Lung (tissue), 11 donors: ENCODE measurements at regions not wholly inside any gene's neighbourhood (a gene's known extent, or its start where the extent isn't known, plus 50 kb on each side); places are given as distances from the start of the nearest gene placed in this dataset.

Source experiments
- ATAC-seq: fragments of 200-7000 bp; cut with Tn5 transposase; one replicate; pipeline ENCODE4 v1.9.1; 2020; ENCODE audit warnings: moderate number of reproducible peaks; ENCODE audit not compliant: insufficient read depth, low FRiP score
- DNase-seq, 3 donors: peaks; one replicate each; pipeline ENCODE4 v3.0.0-alpha.2; 2013 to 2017
- H3K27ac ChIP-seq, 2 donors: one replicate each; pipeline ENCODE4 v1.5.1; 2013; ENCODE audit warnings: mild to moderate bottlenecking in 2 of 2, moderate library complexity in 2 of 2, control low read depth in 1 of 2, inconsistent platforms in 1 of 2, low read depth in 1 of 2, low read length in 1 of 2
- H3K27me3 ChIP-seq, 3 donors: one replicate each; pipeline ENCODE4 v1.5.1; 2013; ENCODE audit warnings: low read length in 2 of 3; ENCODE audit not compliant: control insufficient read depth in 3 of 3, insufficient read depth in 3 of 3
- H3K36me3 ChIP-seq, 4 donors: one replicate each; pipeline ENCODE4 v1.5.1; 2013; ENCODE audit warnings: low read length in 4 of 4, mild to moderate bottlenecking in 1 of 4, moderate library complexity in 1 of 4; ENCODE audit not compliant: control insufficient read depth in 4 of 4, insufficient read depth in 4 of 4
- H3K4me1 ChIP-seq, 5 donors: one replicate each; pipeline ENCODE4 v1.5.1; 2013; ENCODE audit warnings: low read length in 5 of 5, mild to moderate bottlenecking in 2 of 5, moderate library complexity in 1 of 5; ENCODE audit not compliant: control insufficient read depth in 5 of 5, insufficient read depth in 5 of 5
- H3K4me3 ChIP-seq: one replicate; pipeline ENCODE4 v1.5.1; 2013; ENCODE audit warnings: mild to moderate bottlenecking, control low read depth, moderate library complexity
- H3K9ac ChIP-seq, 2 donors: one replicate each; pipeline ENCODE4 v1.5.1; 2013; ENCODE audit warnings: low read length in 2 of 2, control low read depth in 1 of 2; ENCODE audit not compliant: insufficient read depth in 1 of 2
- H3K9me3 ChIP-seq, 4 donors: one replicate each; pipeline ENCODE4 v1.5.1; 2013; ENCODE audit warnings: low read length in 3 of 4, mild to moderate bottlenecking in 1 of 4, moderate library complexity in 1 of 4; ENCODE audit not compliant: control insufficient read depth in 4 of 4, insufficient read depth in 3 of 4
- CTCF ChIP-seq: IDR thresholded peaks from 2 replicates; pipeline ENCODE4 v1.5.1; 2012; ENCODE audit warnings: mild to moderate bottlenecking; ENCODE audit errors: control extremely low read depth, extremely low read depth
- WGBS, 2 donors: extraction: QIAGEN DNeasy Blood & Tissue Kit; methylation state at CpG; one replicate each; pipeline ENCODE4 v1.1.7; 2013; 5-methylcytosine and 5-hydroxymethylcytosine counted together
- donor health status: control.
- donor health status: control.
- donor health status: Bipolar disorder and iron deficiency.
- donor health status: healthy.
- donor health status: DM: yes; HTN: yes; CAD: no.

DNA sequence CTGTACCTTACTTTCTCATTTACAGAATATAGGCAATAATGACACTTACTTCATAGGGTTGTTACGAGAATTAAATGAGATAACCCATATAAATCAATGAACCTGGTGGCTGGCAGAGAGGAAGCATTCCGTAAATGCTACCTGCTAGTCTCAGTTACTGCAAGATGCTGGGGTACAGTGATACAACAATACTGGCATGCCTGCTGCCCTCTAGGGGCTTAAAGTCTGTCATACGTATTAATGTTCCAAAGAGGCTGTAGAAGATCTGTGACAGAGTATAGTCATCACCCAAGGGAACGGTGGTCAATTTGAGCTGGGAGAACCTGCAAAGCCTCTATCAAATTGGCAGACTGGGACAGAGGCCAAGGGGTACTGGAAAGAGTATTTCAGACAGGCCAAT, 421.5 kb downstream of the GPAM start:
- no peak for TF ChIP-seq CTCF
- H3K4me1 ChIP-seq, result no peaks in the 10 kb centered on the region

GRCh38 chr10:111765216-111765615, 418.3 kb downstream of the GPAM start:
- TF ChIP-seq CTCF, result no peak
- DNase-seq (no peak), ATAC-seq (no peak)

More for the DNA sequence above, 421.5 kb downstream of the GPAM start:
- H3K9me3 ChIP-seq, result no peaks in the 10 kb centered on the region
- no peak overlapping the region for H3K4me3 ChIP-seq
- DNase-seq, result no peak
- H3K36me3 ChIP-seq, result no peaks in the 10 kb centered on the region
- no peak for ATAC-seq
- no peak overlapping the region for H3K9ac ChIP-seq
- no peaks in the 10 kb centered on the region for H3K27me3 ChIP-seq
- H3K27ac ChIP-seq, result no peak overlapping the region
- 90 to 93% methylated on average over 4 of the region's 4 CpGs for WGBS, 2 donors

DNA sequence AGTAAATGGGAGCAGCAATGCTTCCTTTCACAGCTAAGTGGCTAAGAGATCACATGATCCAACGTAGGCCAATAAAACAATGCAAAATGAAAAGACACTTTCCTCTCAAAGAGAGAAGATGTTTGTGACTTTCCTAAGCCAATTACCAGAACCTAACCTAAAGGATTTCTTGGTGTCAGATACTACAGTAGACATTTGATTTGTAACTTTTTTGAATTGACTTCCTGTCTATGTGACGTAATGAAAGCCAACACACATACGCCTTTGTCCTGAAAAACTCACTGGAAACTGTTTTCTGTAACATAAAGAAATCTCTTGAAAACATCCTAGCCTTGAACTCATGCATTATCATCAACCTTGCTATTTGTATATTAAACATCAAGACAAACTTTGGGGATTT, 417.1 kb downstream of the GPAM start:
- Histone ChIP-seq H3K4me1 (no peaks in the 10 kb centered on the region), H3K27me3 (no peaks in the 10 kb centered on the region), H3K36me3 (no peaks in the 10 kb centered on the region), H3K9ac (no peak overlapping the region), H3K9me3 (no peaks in the 10 kb centered on the region), H3K27ac (no peak overlapping the region), H3K4me3 (no peak overlapping the region)
- no peak for TF ChIP-seq CTCF
- no peak for DNase-seq
- 54 to 61% methylated on average over 3 of the region's 3 CpGs for WGBS, 2 donors
- no peak for ATAC-seq

More at GRCh38 chr10:111765216-111765615, 418.3 kb downstream of the GPAM start:
- Histone ChIP-seq H3K27me3 (no peaks in the 10 kb centered on the region), H3K9me3 (no peaks in the 10 kb centered on the region), H3K4me1 (no peaks in the 10 kb centered on the region), H3K36me3 (no peaks in the 10 kb centered on the region), H3K9ac (no peak overlapping the region), H3K4me3 (no peak overlapping the region), H3K27ac (no peak overlapping the region)
- WGBS, 2 donors, result 43 to 64% methylated on average over 2 of the region's 2 CpGs

- H3K9ac ChIP-seq, result no peak overlapping the region
- no peaks in the 10 kb centered on the region for H3K27me3 ChIP-seq
- peaks cover 0 to 2% (median 0%) of the 10 kb centered on the region in 4 donors for H3K9me3 ChIP-seq
- TF ChIP-seq CTCF, result no peak
- H3K27ac ChIP-seq, result no peak overlapping the region
- no peaks in the 10 kb centered on the region for H3K4me1 ChIP-seq
- no peak for ATAC-seq
- no peak overlapping the region for H3K4me3 ChIP-seq
- WGBS, 2 donors, result 21 to 45% methylated on average over 1 of the region's 1 CpG
- no peak for DNase-seq
- no peaks in the 10 kb centered on the region for H3K36me3 ChIP-seq
Observed at GRCh38 chr10:111767661-111768060, 415.9 kb downstream of the GPAM start.
